PC-9 (cell line): ENCODE measurements at regions not wholly inside any gene's neighbourhood (a gene's known extent, or its start where the extent isn't known, plus 50 kb on each side); places are given as distances from the start of the nearest gene placed in this dataset.

Experiments used
- BruUV-seq: library from RNA; stranded (reverse); fragments of 400-500 nt; replicated peaks from 2 replicates; lab custom pipeline; 2021; lab: Mats Ljungman, UMichigan
- CTCF ChIA-PET: fragments of 300-600 bp; sonication (Branson Sonifier 250); formaldehyde crosslinking; loops from one replicate; lab custom pipeline; 2022; ENCODE audit warnings: antibody characterized with exemption; lab: Charles Lee
- POLR2A ChIA-PET: fragments of 300-600 bp; sonication (Branson Sonifier 250); formaldehyde crosslinking; loops from one replicate; lab custom pipeline; 2022; ENCODE audit warnings: antibody characterized with exemption; ENCODE audit not compliant: unreplicated experiment; lab: Charles Lee
- DNase-seq, 2 experiments: peaks; one replicate each; pipeline versions ENCODE4 v3.0.0 to v3.0.0-alpha.2; 2015 to 2022; ENCODE audit warnings: mixed read lengths in 1 of 2
- H2AFZ ChIP-seq: fragments of 200-600 bp; sonication (generic); 2 replicates; pipeline ENCODE4 v1.8.1; 2017; ENCODE audit warnings: antibody characterized with exemption
- H3F3A ChIP-seq: fragments of 200-600 bp; sonication (generic); 2 replicates; pipeline ENCODE4 v1.8.1; 2017; ENCODE audit warnings: antibody characterized with exemption, mild to moderate bottlenecking, low read depth; ENCODE audit not compliant: insufficient read depth
- H3K27ac ChIP-seq: fragments of 200-600 bp; sonication (generic); 2 replicates; pipeline ENCODE4 v1.6.1; 2016; ENCODE audit warnings: mixed run types
- H3K27me3 ChIP-seq: fragments of 200-600 bp; sonication (generic); 2 replicates; pipeline ENCODE4 v1.6.1; 2016; ENCODE audit warnings: low read depth, mixed run types; ENCODE audit not compliant: insufficient read depth
- H3K36me3 ChIP-seq: fragments of 200-600 bp; sonication (generic); 2 replicates; pipeline ENCODE4 v1.6.1; 2016; ENCODE audit warnings: low read depth, mixed run types
- H3K4me1 ChIP-seq: fragments of 200-600 bp; sonication (generic); replicated peaks from 2 replicates; pipeline ENCODE4 v1.6.1; 2016; ENCODE audit warnings: mixed run types; ENCODE audit not compliant: insufficient read depth
- H3K4me2 ChIP-seq: fragments of 200-600 bp; sonication (generic); 2 replicates; pipeline ENCODE4 v1.6.1; 2017; ENCODE audit warnings: mixed run types
- H3K4me3 ChIP-seq: fragments of 200-600 bp; sonication (generic); 2 replicates; pipeline ENCODE4 v1.6.1; 2016; ENCODE audit warnings: mixed run types
- H3K79me2 ChIP-seq: fragments of 200-600 bp; sonication (generic); 2 replicates; pipeline ENCODE4 v1.6.1; 2017; ENCODE audit warnings: low read depth, mixed run types
- H3K9me2 ChIP-seq: fragments of 200-600 bp; sonication (generic); 2 replicates; pipeline ENCODE4 v1.8.1; 2017; ENCODE audit warnings: mild to moderate bottlenecking; ENCODE audit not compliant: insufficient read depth
- H3K9me3 ChIP-seq: fragments of 200-600 bp; sonication (generic); 2 replicates; pipeline ENCODE4 v1.8.1; 2016; ENCODE audit warnings: low read depth; ENCODE audit not compliant: insufficient read depth
- H4K20me1 ChIP-seq: fragments of 200-600 bp; sonication (generic); 2 replicates; pipeline ENCODE4 v1.8.1; 2017; ENCODE audit not compliant: insufficient read depth
- EZH2 ChIP-seq: fragments of 200-600 bp; sonication (generic); IDR thresholded peaks from 2 replicates; pipeline ENCODE4 v1.8.0; 2017; ENCODE audit warnings: antibody characterized with exemption, low read depth
- intact Hi-C: fragments of 100-400 bp; cut with micrococcal nuclease; formaldehyde crosslinking; loops from one replicate; pipeline ENCODE4 v1.10.0; 2022; ENCODE audit not compliant: unreplicated experiment
- TF ChIP-seq, protein P1 (sequence below): fragments of 200-600 bp; sonication (generic); conservative IDR thresholded peaks from 2 replicates; pipeline ENCODE4 v1.6.1; 2017; ENCODE audit warnings: mixed run types, antibody characterized with exemption, mild to moderate bottlenecking, moderate library complexity

DNA sequence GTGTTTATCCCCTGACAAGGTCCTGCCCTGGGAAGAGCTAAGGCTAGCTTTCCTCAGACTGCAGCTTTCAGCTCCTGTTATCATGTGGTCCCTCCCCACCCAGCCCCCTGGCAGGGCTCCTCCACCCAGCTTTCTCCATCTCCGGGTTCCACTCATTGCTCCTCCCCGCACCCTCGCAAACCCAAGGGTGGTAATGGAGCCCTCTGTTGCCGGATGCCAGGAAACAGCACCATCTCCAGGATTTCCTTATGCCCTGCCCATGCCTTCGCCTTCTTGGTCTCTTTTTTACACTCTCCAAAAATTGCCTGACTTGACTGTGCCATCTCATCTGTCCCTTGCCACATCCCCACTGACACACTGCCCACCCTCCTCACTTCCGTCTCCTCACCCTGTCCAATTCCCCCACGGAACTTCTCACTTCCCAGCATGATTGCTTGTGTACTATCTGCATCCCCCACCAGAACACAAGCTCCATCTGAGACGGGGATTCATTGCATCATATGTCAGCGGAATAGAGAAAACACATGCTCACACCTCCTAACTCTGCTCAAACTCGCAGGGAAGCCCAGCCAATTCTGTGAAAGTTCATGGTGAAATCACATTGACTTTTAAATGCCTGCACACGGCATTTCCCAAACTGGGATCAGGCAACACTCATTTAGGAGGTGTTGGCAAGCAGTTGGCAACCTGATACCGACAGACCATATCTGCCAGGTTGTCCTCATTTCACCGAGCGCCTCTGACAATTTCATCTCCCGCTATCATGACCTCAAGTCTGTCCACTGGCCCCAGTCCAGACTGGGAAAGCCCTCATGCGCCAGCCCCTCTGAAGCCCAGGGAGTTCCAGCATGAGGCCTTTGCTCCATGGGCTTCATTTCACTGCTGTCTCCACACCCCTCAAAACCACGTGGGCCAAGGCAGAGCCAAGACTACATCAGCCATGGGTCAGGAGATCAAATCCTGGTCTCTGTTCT, 201.1 kb downstream of the MATN1 start:
- Histone ChIP-seq H2AFZ (no peak overlapping the region), H3K27ac (no peak overlapping the region), H3K4me1 (peaks cover 23% of the 10 kb centered on the region), H3K27me3 (no peaks in the 10 kb centered on the region), H3K36me3 (no peaks in the 10 kb centered on the region), H3K9me2 (no peaks in the 10 kb centered on the region), H3K9me3 (no peaks in the 10 kb centered on the region), H3F3A (no peaks in the 10 kb centered on the region), H3K79me2 (no peaks in the 10 kb centered on the region), H3K4me2 (no peak overlapping the region), H3K4me3 (no peak overlapping the region), H4K20me1 (no peaks in the 10 kb centered on the region)
- intact Hi-C loops, result loop anchor here (2.0 to 10.0 kb wide), 2 partner anchors 96 to 172 kb away; no protein-coding TSS in a partner anchor
- TF ChIP-seq, protein P1, sequence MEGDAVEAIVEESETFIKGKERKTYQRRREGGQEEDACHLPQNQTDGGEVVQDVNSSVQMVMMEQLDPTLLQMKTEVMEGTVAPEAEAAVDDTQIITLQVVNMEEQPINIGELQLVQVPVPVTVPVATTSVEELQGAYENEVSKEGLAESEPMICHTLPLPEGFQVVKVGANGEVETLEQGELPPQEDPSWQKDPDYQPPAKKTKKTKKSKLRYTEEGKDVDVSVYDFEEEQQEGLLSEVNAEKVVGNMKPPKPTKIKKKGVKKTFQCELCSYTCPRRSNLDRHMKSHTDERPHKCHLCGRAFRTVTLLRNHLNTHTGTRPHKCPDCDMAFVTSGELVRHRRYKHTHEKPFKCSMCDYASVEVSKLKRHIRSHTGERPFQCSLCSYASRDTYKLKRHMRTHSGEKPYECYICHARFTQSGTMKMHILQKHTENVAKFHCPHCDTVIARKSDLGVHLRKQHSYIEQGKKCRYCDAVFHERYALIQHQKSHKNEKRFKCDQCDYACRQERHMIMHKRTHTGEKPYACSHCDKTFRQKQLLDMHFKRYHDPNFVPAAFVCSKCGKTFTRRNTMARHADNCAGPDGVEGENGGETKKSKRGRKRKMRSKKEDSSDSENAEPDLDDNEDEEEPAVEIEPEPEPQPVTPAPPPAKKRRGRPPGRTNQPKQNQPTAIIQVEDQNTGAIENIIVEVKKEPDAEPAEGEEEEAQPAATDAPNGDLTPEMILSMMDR, result no peak
- no peak for TF ChIP-seq EZH2
- no TSS peak for BruUV-seq
- POLR2A ChIA-PET, result no interaction called here
- CTCF ChIA-PET, result no interaction called here
- no peak for DNase-seq

DNA sequence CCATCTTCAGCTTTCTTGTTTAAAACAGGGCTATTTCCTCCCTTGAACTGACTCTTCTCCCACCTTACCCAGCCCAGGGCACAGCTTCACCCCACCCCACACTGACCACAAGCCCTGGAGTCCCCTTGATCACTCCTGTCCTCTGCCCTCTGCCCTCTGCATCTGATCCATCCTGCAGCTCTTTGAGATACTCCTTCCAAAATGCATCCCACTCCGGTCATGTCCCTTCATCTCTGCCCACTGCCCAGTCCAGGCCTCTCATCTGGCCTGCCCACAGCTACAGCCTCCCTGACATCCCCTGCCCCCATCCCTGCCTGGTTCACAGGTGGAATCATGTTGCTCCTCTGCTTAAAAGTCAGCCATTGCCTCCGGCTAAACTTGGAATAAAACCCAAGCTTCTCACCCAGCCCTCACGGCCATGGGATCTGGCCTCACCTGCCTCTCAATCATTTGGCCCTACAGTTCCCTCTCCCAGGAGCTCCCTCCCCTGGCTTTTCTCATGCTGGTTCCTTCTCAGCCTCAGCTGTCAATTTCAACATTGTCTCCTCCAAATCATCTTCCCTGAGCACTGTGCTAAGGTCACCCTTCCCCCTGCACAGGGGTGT, 202.0 kb downstream of the MATN1 start:
- intact Hi-C loops, result loop anchor here (10.0 kb wide), 1 partner anchor 173 kb away; no protein-coding TSS in a partner anchor
- H3K27ac ChIP-seq, result no peak overlapping the region
- no TSS peak for BruUV-seq
- no peaks in the 10 kb centered on the region for H3F3A ChIP-seq
- no peaks in the 10 kb centered on the region for H3K27me3 ChIP-seq
- H2AFZ ChIP-seq, result no peak overlapping the region
- H3K4me2 ChIP-seq, result no peak overlapping the region
- H3K9me2 ChIP-seq, result no peaks in the 10 kb centered on the region
- H3K4me1 ChIP-seq, result peaks cover 21% of the 10 kb centered on the region
- ChIA-PET POLR2A (no interaction called here), CTCF (no interaction called here)
- DNase-seq, result no peak
- H3K36me3 ChIP-seq, result no peaks in the 10 kb centered on the region
- H3K9me3 ChIP-seq, result no peaks in the 10 kb centered on the region
- no peaks in the 10 kb centered on the region for H3K79me2 ChIP-seq
- H4K20me1 ChIP-seq, result no peaks in the 10 kb centered on the region
- no peak overlapping the region for H3K4me3 ChIP-seq
- TF ChIP-seq, protein P1, result no peak
- TF ChIP-seq EZH2, result no peak

DNA sequence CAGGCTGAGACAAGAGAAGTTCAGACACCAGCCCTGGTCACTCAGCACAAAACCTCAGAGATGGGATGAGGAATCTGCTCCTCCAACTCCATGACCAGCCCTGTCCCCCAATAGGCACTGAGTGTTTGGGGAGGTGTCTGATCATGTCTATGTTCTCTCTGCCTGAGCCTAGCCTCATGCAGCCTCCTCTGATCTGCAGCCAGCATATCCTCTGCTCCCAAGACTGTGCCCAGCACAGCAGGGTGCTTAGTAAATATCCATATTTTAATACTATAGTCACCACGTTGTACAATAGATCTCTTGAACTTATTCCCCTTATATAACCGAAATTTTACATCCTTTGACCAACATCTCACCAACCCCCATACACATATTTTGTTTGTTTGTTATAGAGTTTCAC, 202.9 kb downstream of the MATN1 start:
- H3F3A ChIP-seq, result no peaks in the 10 kb centered on the region
- no peaks in the 10 kb centered on the region for H3K36me3 ChIP-seq
- H3K9me3 ChIP-seq, result no peaks in the 10 kb centered on the region
- CTCF ChIA-PET, result no interaction called here
- H3K9me2 ChIP-seq, result no peaks in the 10 kb centered on the region
- H2AFZ ChIP-seq, result no peak overlapping the region
- no peak overlapping the region for H3K4me2 ChIP-seq
- H3K4me1 ChIP-seq, result peaks cover 12% of the 10 kb centered on the region; the same call in 1 of the 2 replicates
- no peak overlapping the region for H3K27ac ChIP-seq
- H3K79me2 ChIP-seq, result no peaks in the 10 kb centered on the region
- intact Hi-C loops, result loop anchor here (10.0 kb wide), 1 partner anchor 174 kb away; no protein-coding TSS in a partner anchor
- H3K4me3 ChIP-seq, result no peak overlapping the region
- POLR2A ChIA-PET, result no interaction called here
- DNase-seq, result no peak
- BruUV-seq, result no TSS peak
- TF ChIP-seq, protein P1, result no peak
- TF ChIP-seq EZH2, result no peak
- no peaks in the 10 kb centered on the region for H4K20me1 ChIP-seq
- no peaks in the 10 kb centered on the region for H3K27me3 ChIP-seq
